ENCODE measurements at regions not wholly inside any gene's neighbourhood (a gene's known extent, or its start where the extent isn't known, plus 50 kb on each side); places are given as distances from the start of the nearest gene placed in this dataset.

DNA sequence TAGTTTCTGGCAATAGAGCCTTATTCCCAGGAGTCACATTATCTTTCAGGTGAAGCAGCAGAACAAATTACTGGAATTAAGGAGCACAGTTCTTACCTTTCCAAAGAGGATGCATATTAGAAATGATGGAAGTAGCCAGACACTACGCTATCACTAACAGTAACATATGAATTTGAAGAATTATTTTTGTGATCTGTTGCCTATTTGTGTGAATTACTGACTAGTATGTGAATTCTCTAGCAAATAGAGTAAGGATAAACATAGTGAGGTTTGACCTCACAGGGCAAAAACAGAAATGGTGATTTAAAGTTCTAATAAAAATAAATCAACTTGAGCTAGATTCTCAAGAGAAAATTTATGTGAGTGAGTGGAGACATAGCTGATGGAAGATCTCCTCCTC is 1299.3 kb downstream of the XPNPEP1 start (continued):
- TF ChIP-seq, protein P1, sequence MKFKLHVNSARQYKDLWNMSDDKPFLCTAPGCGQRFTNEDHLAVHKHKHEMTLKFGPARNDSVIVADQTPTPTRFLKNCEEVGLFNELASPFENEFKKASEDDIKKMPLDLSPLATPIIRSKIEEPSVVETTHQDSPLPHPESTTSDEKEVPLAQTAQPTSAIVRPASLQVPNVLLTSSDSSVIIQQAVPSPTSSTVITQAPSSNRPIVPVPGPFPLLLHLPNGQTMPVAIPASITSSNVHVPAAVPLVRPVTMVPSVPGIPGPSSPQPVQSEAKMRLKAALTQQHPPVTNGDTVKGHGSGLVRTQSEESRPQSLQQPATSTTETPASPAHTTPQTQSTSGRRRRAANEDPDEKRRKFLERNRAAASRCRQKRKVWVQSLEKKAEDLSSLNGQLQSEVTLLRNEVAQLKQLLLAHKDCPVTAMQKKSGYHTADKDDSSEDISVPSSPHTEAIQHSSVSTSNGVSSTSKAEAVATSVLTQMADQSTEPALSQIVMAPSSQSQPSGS (CRISPR knock-in tag; IDR thresholded peaks at IDR 0.05; ENCODE audit: borderline replicate concordance, low read depth), result no peak
- TF ChIP-seq TCF7 (CRISPR knock-in tag; IDR thresholded peaks at IDR 0.05; ENCODE audit: low read depth), result no peak
- TF ChIP-seq ZNF317 (CRISPR knock-in tag; IDR thresholded peaks at IDR 0.05; ENCODE audit: borderline replicate concordance, low read depth), result no peak

DNA sequence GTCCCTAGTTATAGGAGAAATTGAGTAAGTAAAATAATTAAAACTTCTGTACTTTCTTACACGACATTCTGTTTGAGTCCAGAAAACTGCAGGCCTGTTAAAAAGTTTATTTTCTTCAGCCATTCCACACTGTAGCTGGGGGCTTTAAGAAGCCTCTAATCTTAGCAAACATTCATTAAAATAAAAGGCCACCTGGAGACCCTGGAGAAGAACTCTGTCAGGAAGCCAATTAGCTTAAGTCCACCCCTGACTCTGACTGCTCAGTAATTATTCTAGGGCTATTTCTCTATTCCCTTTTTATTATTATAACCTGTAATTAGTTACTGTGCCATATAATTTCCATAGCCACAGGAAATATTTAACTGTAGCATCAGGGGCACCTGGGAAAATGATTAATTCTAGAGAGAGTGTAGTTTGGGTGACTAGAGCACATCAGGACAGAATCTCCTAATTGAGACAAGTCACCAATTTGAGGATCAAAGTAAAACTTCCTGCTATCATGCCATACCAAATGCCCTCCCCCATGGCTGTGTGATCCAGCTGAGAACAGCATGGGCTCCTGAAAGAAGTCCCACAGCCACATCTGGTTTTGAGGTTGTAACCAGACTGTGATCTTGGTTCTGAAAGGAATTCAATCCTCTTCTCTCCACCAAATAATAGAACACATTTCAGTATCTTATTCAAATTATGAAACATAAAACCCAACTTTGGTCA is 1302.3 kb downstream of the XPNPEP1 start:
- Mint-ChIP-seq H3K27me3 (ENCODE audit: low read depth) (peaks cover 10% of the 10 kb centered on the region), H3K9me3 (no peaks in the 10 kb centered on the region), H3K4me1 (0 out of 2 replicates have a peak, but pooled peaks cover 2% of the 10 kb centered on the region), H3K27ac (no peak overlapping the region), H3K36me3 (no peaks in the 10 kb centered on the region), H3K4me3 (no peak overlapping the region)
- ChIA-PET POLR2A (no interaction called here), CTCF (no interaction called here)
- ATAC-seq (no peak), DNase-seq (ENCODE audit: low spot score) (no peak)
- TF ChIP-seq KAT7 (CRISPR knock-in tag; IDR thresholded peaks at IDR 0.05; ENCODE audit: borderline replicate concordance) (no peak), NR1H2 (CRISPR knock-in tag; IDR thresholded peaks at IDR 0.05) (no peak), CBFB (CRISPR knock-in tag; IDR thresholded peaks at IDR 0.05; ENCODE audit: low read depth) (no peak), JAZF1 (CRISPR knock-in tag; IDR thresholded peaks at IDR 0.05) (no peak), CREB1 (CRISPR knock-in tag; IDR thresholded peaks at IDR 0.05) (no peak), ATF1 (CRISPR knock-in tag; IDR thresholded peaks at IDR 0.05) (no peak), ZNF219 (CRISPR knock-in tag; IDR thresholded peaks at IDR 0.05; ENCODE audit: borderline replicate concordance) (no peak), GTF2I (CRISPR knock-in tag; conservative IDR thresholded peaks at IDR 0.05) (no peak), ESRRA (CRISPR knock-in tag; IDR thresholded peaks at IDR 0.05; ENCODE audit: borderline replicate concordance) (no peak), TCF7 (CRISPR knock-in tag; IDR thresholded peaks at IDR 0.05; ENCODE audit: low read depth) (no peak)
- TF ChIP-seq, protein P1 (CRISPR knock-in tag; IDR thresholded peaks at IDR 0.05; ENCODE audit: borderline replicate concordance, low read depth), result no peak
- TF ChIP-seq, protein P2, sequence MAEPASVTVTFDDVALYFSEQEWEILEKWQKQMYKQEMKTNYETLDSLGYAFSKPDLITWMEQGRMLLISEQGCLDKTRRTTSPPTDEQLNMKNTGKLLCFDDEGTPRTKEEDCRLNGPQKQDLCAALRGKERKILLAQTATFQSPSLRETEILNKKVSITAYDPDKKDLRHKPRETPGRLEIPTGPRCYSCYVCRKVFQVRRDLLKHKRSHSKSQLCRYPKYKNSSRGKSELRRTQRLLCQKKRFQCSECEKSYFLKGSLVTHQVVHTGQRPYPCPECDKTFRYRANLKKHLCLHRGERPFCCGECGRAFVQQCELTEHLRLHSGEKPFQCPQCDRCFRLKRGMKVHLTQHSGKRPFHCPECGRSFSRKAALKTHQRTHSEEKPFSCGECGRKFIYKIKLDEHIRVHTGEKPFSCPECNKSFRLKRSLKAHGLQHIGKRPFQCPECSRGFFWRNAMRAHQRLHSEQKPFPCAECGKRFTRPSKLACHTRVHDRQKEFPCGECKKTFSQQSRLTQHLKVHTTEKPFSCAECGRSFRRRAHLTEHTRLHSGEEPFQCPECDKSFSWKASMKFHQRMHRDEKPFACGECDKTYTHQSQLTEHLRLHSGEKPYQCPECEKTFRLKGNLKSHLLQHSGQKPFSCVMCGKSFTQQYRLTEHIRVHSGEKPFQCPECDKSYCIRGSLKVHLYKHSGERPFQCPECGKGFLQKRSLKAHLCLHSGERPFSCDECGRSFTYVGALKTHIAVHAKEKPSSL (CRISPR knock-in tag; conservative IDR thresholded peaks at IDR 0.05), result no peak
- TF ChIP-seq, protein P3, sequence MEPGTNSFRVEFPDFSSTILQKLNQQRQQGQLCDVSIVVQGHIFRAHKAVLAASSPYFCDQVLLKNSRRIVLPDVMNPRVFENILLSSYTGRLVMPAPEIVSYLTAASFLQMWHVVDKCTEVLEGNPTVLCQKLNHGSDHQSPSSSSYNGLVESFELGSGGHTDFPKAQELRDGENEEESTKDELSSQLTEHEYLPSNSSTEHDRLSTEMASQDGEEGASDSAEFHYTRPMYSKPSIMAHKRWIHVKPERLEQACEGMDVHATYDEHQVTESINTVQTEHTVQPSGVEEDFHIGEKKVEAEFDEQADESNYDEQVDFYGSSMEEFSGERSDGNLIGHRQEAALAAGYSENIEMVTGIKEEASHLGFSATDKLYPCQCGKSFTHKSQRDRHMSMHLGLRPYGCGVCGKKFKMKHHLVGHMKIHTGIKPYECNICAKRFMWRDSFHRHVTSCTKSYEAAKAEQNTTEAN (CRISPR knock-in tag; IDR thresholded peaks at IDR 0.05), result no peak
- TF ChIP-seq, protein P4, sequence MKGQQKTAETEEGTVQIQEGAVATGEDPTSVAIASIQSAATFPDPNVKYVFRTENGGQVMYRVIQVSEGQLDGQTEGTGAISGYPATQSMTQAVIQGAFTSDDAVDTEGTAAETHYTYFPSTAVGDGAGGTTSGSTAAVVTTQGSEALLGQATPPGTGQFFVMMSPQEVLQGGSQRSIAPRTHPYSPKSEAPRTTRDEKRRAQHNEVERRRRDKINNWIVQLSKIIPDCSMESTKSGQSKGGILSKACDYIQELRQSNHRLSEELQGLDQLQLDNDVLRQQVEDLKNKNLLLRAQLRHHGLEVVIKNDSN (CRISPR knock-in tag; IDR thresholded peaks at IDR 0.05), result no peak
- TF ChIP-seq, protein P5, sequence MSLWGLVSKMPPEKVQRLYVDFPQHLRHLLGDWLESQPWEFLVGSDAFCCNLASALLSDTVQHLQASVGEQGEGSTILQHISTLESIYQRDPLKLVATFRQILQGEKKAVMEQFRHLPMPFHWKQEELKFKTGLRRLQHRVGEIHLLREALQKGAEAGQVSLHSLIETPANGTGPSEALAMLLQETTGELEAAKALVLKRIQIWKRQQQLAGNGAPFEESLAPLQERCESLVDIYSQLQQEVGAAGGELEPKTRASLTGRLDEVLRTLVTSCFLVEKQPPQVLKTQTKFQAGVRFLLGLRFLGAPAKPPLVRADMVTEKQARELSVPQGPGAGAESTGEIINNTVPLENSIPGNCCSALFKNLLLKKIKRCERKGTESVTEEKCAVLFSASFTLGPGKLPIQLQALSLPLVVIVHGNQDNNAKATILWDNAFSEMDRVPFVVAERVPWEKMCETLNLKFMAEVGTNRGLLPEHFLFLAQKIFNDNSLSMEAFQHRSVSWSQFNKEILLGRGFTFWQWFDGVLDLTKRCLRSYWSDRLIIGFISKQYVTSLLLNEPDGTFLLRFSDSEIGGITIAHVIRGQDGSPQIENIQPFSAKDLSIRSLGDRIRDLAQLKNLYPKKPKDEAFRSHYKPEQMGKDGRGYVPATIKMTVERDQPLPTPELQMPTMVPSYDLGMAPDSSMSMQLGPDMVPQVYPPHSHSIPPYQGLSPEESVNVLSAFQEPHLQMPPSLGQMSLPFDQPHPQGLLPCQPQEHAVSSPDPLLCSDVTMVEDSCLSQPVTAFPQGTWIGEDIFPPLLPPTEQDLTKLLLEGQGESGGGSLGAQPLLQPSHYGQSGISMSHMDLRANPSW (CRISPR knock-in tag; conservative IDR thresholded peaks at IDR 0.05; ENCODE audit: low read depth), result no peak
- TF ChIP-seq, protein P6, sequence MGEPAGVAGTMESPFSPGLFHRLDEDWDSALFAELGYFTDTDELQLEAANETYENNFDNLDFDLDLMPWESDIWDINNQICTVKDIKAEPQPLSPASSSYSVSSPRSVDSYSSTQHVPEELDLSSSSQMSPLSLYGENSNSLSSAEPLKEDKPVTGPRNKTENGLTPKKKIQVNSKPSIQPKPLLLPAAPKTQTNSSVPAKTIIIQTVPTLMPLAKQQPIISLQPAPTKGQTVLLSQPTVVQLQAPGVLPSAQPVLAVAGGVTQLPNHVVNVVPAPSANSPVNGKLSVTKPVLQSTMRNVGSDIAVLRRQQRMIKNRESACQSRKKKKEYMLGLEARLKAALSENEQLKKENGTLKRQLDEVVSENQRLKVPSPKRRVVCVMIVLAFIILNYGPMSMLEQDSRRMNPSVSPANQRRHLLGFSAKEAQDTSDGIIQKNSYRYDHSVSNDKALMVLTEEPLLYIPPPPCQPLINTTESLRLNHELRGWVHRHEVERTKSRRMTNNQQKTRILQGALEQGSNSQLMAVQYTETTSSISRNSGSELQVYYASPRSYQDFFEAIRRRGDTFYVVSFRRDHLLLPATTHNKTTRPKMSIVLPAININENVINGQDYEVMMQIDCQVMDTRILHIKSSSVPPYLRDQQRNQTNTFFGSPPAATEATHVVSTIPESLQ (CRISPR knock-in tag; IDR thresholded peaks at IDR 0.05), result no peak
- TF ChIP-seq, protein P7, sequence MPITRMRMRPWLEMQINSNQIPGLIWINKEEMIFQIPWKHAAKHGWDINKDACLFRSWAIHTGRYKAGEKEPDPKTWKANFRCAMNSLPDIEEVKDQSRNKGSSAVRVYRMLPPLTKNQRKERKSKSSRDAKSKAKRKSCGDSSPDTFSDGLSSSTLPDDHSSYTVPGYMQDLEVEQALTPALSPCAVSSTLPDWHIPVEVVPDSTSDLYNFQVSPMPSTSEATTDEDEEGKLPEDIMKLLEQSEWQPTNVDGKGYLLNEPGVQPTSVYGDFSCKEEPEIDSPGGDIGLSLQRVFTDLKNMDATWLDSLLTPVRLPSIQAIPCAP (CRISPR knock-in tag; IDR thresholded peaks at IDR 0.05), result no peak
- TF ChIP-seq, protein P8, sequence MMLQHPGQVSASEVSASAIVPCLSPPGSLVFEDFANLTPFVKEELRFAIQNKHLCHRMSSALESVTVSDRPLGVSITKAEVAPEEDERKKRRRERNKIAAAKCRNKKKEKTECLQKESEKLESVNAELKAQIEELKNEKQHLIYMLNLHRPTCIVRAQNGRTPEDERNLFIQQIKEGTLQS (CRISPR knock-in tag; conservative IDR thresholded peaks at IDR 0.05), result no peak

All from WTC11 (cell line).